MM.1S (cell line): ENCODE measurements at regions not wholly inside any gene's neighbourhood (a gene's known extent, or its start where the extent isn't known, plus 50 kb on each side); places are given as distances from the start of the nearest gene placed in this dataset.

Experiments
- EZH2 ChIP-seq: fragments of 300-600 bp; sonication (generic); optimal IDR thresholded peaks from 2 replicates; pipeline ENCODE3; 2017; ENCODE audit warnings: low read depth, mild to moderate bottlenecking, antibody characterized with exemption, low read length, mixed read lengths
- TF ChIP-seq, protein P1 (sequence below): fragments of 300-600 bp; sonication (generic); IDR thresholded peaks from 2 replicates; pipeline ENCODE4 v1.5.1; 2016; ENCODE audit warnings: antibody characterized with exemption, low read length, mixed read lengths

DNA sequence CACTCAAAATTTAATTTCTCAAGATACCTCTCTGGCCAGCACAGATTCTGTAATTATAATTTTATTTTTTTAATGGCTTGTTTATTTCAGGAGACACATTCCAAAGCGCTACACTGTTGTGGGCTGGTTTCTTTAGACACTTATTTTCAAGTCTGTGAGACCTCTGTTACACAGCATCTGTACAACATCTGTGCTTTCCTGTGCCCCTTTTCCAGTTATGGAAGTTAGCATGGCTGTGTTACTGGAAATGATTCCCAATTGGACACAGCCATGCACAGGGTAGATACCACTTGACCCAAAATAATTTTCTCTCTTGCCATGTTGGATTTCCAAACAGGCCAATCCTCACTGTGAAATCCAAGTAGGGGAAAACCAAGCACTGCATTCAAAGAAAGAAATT lies 172.3 kb upstream of the ADCY1 start:
- TF ChIP-seq, protein P1, sequence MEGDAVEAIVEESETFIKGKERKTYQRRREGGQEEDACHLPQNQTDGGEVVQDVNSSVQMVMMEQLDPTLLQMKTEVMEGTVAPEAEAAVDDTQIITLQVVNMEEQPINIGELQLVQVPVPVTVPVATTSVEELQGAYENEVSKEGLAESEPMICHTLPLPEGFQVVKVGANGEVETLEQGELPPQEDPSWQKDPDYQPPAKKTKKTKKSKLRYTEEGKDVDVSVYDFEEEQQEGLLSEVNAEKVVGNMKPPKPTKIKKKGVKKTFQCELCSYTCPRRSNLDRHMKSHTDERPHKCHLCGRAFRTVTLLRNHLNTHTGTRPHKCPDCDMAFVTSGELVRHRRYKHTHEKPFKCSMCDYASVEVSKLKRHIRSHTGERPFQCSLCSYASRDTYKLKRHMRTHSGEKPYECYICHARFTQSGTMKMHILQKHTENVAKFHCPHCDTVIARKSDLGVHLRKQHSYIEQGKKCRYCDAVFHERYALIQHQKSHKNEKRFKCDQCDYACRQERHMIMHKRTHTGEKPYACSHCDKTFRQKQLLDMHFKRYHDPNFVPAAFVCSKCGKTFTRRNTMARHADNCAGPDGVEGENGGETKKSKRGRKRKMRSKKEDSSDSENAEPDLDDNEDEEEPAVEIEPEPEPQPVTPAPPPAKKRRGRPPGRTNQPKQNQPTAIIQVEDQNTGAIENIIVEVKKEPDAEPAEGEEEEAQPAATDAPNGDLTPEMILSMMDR, result no peak
- no peak for TF ChIP-seq EZH2
